Sciatic nerve (tissue), 2 donors: ENCODE measurements at regions not wholly inside any gene's neighbourhood (a gene's known extent, or its start where the extent isn't known, plus 50 kb on each side); places are given as distances from the start of the nearest gene placed in this dataset.

ENCODE experiments used
- ATAC-seq: fragments of 200-7000 bp; cut with Tn5 transposase; one replicate; pipeline ENCODE4 v1.9.1; 2020; ENCODE audit warnings: mild to moderate bottlenecking, moderate library complexity
- DNase-seq: peaks from one replicate; pipeline ENCODE4 v3.0.0-alpha.2; 2020; ENCODE audit warnings: low spot score
- intact Hi-C: fragments of 100-400 bp; cut with DNase I; formaldehyde crosslinking; loops from one replicate; pipeline ENCODE4 v1.14.2; 2022
- donor health status: DM: no; HTN: no; CAD: no.
- donor health status: DM: no; HTN: no; CAD: no.

- DNase-seq (no peak), ATAC-seq (no peak)
- intact Hi-C loops, result no loop called here
Measured at GRCh38 chr6:120686492-120686891, 647.8 kb downstream of the TBC1D32 start.

DNA sequence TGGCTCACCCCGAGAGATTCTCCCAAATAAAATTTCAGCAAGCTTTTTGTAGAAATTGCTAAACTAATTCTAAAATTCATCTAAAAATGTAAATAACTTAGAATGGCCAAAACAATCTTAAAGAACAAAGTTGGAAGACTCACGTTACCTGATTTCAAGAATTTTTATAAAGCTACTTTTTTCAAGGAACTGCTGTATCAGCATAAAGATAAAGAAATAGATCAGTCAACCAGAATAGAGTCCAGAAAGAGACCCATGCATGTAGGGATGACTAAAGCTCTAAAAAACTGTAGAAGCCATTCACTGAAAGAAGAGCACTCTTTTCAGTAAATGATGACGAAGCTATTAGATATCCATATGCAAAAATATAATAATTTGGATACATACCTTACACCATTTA is 652.1 kb downstream of the TBC1D32 start:
- intact Hi-C loops, result no loop called here
- no peak for DNase-seq
- ATAC-seq, result no peak

DNA sequence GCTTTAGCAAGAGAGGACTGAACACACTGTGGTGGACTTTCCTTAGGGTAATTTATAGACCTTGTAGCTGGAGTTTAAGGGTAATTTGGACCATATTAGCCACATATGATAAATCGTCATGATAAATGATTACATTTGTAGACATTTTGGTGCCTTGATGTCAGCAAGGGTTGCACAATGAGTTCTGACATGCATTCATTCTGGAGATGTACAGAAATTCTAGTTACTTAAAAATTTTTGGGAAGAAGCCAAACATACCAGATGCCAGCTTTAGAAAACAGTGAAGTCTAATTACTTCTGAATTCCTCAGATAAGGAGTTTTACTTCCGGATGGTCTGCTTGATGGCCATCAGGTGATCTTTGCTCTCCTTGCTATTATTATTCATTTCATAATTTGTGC is 653.1 kb downstream of the TBC1D32 start:
- intact Hi-C loops, result no loop called here
- no peak for ATAC-seq
- no peak for DNase-seq

- DNase-seq, result no peak
- no peak for ATAC-seq
- intact Hi-C loops, result no loop called here
Measured at GRCh38 chr6:120675886-120676285, 658.4 kb downstream of the TBC1D32 start.

DNA sequence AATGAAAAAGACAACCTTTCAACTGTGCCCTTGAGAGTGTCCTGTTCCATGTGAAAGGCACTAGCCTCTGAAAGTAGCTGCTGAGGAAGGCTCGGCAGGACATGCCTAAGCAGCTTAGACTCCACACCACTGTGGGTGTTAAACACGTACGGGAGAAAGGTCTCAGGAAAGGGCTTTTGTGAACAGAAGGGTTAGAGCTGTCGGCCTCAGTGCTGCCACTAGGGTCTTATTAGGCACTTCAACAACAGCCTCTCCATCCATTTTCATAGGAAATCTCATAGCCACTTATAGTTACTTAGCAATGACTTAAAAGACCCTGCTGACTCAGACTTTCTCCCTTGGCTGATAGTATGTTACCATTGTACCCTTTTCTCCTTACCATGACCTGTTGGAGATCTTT is 662.8 kb downstream of the TBC1D32 start:
- no peak for DNase-seq

DNA sequence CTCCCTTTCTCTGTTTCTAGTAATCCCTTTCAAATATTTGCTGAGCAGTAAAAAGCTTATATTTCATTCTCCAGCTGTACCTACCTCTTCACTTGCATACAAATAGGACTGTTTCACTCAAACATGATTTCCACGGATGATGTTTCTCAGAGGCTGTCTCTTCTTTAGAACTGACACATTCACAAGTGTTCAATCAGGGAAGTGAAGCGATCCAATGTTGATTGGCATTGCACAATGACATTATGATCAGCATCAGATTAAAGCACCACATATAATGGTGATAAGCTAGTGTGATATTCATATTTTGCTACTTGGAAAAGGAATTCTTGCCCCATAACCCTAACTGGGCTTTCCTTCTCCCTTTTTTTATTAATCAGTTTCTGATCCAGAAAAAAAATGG is 681.8 kb downstream of the TBC1D32 start:
- no peak for DNase-seq
- ATAC-seq, result no peak
- intact Hi-C loops, result no loop called here

More for the DNA sequence above, 662.8 kb downstream of the TBC1D32 start:
- intact Hi-C loops, result no loop called here
- no peak for ATAC-seq

DNA sequence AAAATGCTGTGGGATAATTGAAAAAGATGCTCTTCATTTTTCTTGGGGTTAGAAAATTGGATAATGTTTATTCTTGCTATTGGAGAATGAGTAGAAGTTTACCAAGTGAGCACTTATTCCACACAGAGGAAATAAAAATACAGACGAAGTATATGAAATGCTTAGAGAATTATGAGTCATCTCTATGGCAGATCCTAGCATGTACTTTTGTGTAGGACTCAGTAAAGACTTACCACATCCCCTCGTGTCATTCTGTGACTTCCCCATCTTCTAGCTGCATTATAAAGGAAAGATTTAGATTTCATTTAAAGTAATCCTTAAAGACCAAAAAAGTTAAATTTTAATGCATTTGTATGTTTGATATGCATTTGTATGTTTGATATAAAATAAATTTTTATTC is 685.6 kb downstream of the TBC1D32 start:
- intact Hi-C loops, result no loop called here
- no peak for DNase-seq
- no peak for ATAC-seq

GRCh38 chr6:120646101-120646500 is 688.2 kb downstream of the TBC1D32 start:
- intact Hi-C loops, result no loop called here
- no peak for ATAC-seq
- DNase-seq, result no peak

- ATAC-seq (no peak), DNase-seq (no peak)
- intact Hi-C loops, result no loop called here
Measured at GRCh38 chr6:120632975-120633374, 701.3 kb downstream of the TBC1D32 start.

DNA sequence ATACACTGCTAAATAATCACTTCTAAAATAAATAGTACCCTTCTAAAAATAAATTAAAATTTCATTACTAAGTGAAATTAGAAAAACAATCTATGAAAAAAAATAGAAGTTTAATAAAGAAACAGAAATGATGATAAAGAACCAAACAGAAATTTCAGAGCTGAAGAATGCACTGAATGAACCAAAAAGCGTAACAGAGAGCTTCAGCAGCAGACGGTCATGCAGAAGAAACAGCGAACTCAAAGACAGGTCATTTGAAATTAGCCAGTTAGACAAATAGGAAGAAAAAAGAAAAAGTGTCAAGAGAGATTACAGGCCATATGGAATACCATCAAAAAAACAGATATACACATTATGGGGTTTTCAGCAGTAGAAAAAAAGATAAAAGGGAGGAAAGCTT is 706.7 kb downstream of the TBC1D32 start:
- DNase-seq (no peak), ATAC-seq (no peak)
- intact Hi-C loops, result no loop called here

DNA sequence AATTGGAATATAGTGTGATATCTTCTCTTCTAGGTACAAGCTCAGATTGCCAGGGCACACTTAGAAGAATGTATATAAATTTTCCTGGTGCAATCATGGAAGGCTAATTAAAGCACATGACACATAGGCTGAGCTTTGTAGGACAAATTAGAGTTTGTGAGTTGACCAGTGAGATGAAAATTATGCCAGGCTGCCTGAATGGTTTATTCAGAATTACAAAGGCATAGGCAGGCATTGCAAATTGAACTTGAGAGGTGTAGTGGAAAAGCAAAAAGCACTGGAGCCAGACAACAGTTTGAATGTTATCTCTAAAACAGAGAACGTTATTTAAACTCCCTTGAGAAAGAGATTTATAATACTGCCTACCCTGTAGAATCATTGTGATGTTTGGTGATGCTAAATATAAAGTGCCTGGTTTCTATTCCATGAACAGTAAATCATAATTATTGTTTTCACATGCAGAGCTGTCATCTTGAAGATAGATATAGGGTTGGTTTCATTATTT is 712.1 kb downstream of the TBC1D32 start:
- intact Hi-C loops, result no loop called here
- DNase-seq (no peak), ATAC-seq (no peak)

- ATAC-seq (no peak), DNase-seq (no peak)
- intact Hi-C loops, result no loop called here
Measured at GRCh38 chr6:120620900-120621299, 713.4 kb downstream of the TBC1D32 start.

DNA sequence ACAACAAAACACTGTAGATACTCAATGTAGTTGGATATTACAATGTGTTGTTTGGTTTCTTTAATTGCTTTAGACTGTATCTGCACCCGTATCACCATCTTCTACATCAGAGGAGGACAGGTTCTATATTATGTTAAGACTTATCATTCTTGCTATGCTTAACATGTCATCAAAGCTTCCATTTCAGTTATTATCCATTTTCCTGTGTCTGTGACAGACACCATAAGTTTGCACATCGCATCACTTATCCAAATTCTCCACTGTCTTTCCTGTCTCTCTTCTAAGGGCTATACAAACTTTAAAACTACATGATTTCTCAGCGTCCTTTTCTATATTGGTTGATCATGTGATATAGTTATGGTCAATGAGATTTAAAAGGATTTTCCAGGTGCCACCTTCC is 719.0 kb downstream of the TBC1D32 start:
- intact Hi-C loops, result no loop called here
- ATAC-seq (no peak), DNase-seq (no peak)

GRCh38 chr6:120614723-120615122 is 719.6 kb downstream of the TBC1D32 start:
- DNase-seq (no peak), ATAC-seq (no peak)
- intact Hi-C loops, result no loop called here

DNA sequence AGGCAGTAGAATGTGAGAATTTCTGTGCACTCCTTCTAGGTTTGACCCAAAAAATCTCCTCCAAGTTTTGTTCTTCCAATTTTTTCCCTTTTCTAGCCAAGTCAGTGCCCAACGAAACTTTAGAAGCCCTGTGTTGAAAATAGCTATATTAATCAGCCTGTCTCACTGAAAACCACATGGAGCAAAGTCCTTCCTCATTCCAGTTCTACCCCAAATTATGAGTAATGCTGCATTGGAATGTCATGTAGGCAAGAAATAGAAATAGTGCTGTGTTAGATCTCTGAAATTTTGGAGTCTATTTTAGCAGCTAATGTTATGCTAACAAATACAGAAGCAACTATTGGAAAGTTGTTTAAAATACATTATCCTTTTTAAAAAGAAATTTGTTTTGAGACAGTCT is 725.5 kb downstream of the TBC1D32 start:
- DNase-seq (no peak), ATAC-seq (no peak)
- intact Hi-C loops, result no loop called here

- intact Hi-C loops, result no loop called here
- DNase-seq, result no peak
- no peak for ATAC-seq
Measured at GRCh38 chr6:120606743-120607142, 727.5 kb downstream of the TBC1D32 start.

GRCh38 chr6:120604510-120604909 is 729.8 kb downstream of the TBC1D32 start:
- DNase-seq (no peak), ATAC-seq (no peak)
- intact Hi-C loops, result no loop called here

DNA sequence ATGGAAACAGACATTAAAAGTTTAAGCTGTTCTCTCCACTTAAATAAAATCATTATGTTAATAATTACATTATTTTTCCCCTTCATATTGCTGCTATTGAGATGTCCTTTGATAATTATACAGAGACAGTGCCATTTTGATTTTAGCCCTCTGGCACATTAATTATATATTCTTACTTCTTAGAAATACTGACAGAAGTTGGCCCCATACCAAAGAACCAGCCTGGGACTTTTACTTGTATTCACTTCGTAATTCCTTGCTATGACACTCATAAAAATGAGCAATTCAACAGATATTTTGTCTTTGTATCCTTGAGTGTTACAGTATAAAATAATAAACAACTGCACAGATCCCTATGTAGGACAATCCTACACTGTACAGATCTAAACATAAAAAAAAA is 743.7 kb downstream of the TBC1D32 start:
- ATAC-seq (no peak), DNase-seq (no peak)
- intact Hi-C loops, result no loop called here

DNA sequence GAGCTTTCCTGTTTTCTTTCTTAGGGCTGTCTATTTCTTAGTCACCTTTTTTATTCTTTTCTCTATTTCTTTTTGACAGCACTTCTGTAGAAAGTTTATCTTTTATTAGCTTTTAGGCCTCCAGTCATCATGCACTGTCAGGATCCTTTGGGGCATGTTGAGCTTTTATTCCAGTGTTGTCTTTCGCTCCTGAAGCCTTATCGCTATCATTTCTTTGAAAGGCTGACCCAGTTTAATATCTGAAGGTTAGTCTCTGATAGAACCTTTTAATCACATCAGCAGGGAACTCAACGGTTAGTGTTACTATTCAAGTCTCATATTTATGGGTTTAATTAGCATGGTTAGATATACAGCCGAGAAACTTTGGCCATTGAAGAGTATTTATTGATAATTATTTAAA is 745.9 kb downstream of the TBC1D32 start:
- ATAC-seq, result no peak

DNA sequence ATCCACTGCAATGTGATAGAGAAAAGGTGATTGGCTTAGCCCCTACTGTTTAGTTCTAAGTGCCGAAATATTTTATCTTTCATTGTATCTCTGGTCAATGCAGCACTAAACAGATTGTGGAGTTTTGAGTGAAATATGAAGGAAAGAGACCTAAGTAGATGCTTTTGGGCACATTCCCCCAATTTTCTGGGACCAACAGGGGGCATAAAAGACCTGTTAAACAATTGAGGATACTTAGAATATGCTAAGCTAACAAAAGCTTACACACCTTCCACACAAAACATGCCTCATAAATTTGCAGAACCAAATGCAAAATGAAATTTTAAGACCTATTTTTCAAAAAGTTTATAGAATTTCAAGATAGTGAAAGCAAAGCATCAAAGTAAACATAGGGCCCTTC is 746.9 kb downstream of the TBC1D32 start:
- ATAC-seq (no peak), DNase-seq (no peak)
- intact Hi-C loops, result no loop called here

More for the DNA sequence above, 745.9 kb downstream of the TBC1D32 start:
- intact Hi-C loops, result no loop called here
- no peak for DNase-seq

- intact Hi-C loops, result no loop called here
- ATAC-seq (no peak), DNase-seq (no peak)
Measured at GRCh38 chr6:120584111-120584760, 750.0 kb downstream of the TBC1D32 start.
